Middle frontal gyrus (tissue), 1 donor: ENCODE measurements at regions not wholly inside any gene's neighbourhood (a gene's known extent, or its start where the extent isn't known, plus 50 kb on each side); places are given as distances from the start of the nearest gene placed in this dataset.

Source experiments
- DNase-seq: peaks from one replicate; pipeline ENCODE4 v3.0.0-alpha.2; 2015; ENCODE audit warnings: low spot score; ENCODE audit errors: extremely low spot score

DNA sequence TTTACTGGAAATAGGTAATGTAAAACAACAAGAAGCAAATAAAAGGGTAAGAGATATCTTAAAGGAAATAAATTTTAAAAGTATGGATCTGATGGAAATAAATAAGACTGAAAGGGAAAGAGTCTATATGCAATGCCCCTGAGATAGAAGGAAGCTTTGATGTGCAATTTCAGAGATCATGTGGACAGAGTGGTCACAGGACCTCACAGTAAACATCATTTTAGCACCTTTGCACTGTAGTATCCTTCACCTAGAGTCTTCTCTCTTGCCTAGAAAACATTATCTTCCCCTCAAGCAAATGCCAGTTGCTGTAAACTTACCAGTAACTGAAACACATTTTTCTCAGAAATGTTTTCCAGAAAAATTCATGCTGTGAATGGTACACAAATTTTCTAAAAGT, 1621.3 kb upstream of the TMEFF2 start:
- DNase-seq, result no peak

DNA sequence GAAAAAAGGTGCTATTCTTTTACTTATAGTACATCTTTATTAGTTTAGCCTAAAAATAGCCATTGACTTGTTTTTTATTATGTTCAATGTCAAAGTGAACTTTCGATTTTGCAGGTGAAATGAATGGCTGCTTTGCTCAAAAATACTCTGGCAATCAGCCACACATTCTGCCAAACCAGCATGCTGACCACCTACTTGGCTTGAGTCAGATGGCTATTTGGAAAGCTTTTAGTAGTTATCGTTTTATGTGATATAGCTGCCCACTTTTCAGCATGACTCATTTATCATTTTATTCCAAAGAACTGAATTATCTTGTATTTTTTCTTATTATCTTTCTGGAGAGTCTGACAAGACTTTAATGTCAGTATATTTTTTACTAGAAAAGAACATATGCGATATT, 1615.8 kb upstream of the TMEFF2 start:
- no peak for DNase-seq

DNA sequence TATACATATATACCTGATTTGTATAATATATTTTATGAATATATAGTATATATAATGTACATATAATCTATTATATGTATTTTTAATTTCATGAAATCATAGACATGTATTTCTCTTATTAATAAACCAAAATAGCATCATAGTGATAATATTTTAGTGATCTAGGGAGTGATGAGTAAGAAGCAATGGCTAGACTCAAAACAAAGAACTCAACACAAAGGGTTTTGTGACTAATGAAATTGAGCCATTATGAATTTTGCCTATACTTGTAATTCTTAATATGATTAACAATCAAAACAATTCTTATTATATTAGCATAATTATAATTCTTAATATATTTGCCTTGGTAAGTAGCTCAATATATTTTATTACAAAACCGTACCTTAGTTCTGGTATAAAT, 1614.1 kb upstream of the TMEFF2 start:
- no peak for DNase-seq

DNA sequence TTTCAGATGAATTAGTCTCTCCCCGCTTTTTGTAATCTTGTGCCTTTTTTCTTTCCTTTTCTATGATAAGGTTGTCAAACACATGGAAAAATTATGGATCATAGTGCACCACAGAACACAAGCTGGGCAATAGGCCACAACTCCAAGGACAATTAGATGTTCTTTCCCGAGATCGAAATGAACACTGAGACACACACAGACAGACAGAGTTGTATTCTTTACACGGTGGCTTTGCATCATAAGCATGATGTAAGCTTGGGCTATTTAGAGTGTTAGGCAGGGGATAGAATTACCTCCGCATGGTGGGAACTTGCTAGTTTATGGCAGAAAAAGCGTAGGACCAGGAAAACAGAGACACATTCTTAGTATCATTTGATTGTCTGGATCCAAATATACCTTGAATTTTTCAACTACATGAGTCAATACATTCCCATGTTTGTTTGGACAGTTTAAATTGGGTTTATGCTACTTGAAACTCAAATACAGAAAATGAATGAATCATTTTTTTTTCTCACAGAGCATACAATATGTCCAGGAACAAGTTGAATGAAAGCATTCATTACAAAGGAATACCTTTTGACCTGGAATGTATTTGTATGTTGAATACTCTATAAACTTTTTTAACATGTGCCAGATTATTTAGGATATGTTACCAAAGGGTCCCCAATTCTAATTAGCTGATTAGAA, 1611.5 kb upstream of the TMEFF2 start:
- DNase-seq, result no peak

DNA sequence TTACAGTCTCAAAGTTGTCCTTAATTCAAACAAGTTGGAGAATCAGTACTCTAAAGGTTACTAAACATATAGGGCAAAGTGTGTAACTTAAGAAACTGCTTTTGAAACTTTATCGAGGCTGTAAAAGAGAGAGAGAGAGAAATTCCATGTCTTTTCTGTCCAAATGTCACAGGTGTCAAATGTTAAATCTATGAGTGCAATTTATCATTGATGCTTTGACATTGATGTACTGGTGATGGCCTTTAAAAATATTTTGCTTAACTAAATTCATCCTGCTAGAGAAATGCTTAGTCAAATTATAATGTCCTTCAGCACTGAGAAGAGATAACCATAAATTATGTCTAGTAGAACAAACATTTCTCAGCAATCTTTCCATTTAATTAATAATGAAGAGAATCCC, 1602.1 kb upstream of the TMEFF2 start:
- no peak for DNase-seq

DNA sequence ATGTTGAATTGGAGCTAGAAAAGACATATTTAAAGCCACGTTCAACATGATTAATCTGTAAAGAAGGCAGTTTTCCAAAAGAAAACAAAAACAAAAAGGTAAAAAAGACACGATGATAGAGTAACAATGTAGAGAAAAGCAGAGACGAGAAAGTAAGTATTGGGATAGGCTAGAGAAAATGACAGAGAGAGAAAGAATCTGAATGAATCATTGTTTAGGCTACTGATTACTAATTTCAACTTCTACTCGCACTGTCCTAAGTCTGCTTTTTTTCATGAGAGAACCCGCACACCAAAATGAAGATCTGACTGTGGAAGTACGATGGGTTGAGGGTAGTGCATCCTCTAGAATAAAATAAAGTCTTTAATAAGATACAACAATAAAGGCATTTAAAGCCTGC, 1599.2 kb upstream of the TMEFF2 start:
- DNase-seq, result no peak

DNA sequence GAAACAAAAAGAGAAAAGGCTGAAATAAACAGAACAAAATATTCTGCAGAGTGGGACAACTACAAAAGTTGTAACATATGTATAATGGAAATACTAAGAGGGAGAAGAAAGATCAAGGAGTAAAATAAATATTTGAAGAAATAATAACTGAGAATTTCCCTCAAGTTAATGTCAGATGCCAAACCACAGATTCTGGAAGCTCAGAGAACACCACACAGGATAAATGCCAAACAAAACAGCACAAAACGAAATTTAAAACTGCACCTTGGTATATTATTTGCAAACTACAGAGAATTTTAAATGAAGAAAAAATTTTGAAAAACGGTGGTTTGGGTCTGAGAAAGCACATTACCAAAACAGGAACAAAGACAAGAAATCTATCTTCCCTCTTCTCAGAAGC, 1588.9 kb upstream of the TMEFF2 start:
- no peak for DNase-seq

DNA sequence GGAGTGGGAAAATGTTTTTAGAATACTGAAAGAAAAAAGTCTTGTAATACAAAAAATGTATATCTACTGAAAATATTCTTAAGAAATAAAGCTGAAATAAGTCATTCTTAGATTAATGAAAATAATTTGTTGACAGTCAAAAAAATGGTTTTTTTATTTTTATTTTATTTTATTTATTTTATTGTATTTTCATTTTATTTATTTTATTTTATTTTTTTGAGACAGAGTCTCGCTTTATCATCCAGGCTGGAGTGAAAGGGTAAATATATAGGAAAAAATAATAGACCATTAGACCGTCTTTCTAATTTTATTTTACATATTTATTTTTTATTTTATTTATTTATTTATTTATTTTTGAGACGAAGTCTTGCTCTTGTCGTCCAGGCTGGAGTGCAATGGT, 1583.6 kb upstream of the TMEFF2 start:
- DNase-seq, result no peak

DNA sequence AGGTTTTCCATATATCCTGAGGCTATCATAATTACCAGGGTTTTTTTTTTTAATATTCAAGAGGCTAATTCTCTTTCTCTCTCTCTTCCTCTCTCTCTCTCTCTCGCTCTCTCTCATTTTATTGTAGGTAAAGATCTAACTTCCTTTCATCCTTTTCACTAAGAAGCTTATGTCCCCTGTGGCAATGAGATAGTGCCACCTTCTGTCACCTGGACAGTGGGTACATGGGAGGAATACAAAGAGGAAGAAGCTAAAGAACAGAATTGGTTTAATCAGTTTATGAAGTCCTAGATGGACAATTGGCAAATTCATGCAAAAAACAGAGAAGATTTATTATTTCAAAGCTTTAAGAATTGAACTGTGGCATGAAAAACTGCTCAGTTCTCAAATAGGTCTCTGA, 1582.3 kb upstream of the TMEFF2 start:
- DNase-seq, result no peak

DNA sequence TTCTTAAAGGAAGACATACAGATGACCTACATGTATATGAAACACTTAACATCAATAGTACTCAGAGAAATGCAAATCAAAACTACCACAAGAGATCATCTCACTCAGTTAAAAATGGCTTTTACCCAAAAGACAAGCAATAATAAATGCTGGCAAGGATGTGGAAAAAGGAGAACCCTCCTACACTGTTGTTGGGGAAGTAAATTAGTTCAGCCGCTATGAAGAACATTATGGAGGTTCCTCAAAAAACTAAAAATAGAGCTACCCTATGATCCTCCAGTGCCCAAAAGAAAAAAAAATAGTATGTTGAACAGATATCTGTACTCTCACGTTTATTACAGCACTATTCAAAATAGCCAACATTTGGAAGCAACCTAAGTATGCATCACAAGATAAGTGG, 1579.4 kb upstream of the TMEFF2 start:
- no peak for DNase-seq

DNA sequence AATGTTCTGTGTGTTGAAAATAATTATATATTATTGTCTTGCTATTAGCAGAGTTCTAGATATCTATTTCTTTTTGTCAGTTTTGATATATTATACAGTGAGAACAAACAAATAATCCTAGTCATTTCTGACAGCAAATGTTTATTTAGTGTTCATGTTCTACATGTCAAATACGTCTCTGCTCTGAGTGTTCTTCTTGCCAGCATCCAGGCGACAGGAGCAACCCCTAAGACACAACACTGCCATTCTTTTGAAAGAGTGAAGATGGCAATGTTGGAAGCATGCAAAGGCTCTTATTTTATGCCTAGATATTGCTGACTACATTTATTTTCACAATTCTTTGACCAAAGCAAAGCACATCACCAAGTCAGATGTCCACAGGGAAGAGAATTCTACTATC, 1556.6 kb upstream of the TMEFF2 start:
- no peak for DNase-seq

DNA sequence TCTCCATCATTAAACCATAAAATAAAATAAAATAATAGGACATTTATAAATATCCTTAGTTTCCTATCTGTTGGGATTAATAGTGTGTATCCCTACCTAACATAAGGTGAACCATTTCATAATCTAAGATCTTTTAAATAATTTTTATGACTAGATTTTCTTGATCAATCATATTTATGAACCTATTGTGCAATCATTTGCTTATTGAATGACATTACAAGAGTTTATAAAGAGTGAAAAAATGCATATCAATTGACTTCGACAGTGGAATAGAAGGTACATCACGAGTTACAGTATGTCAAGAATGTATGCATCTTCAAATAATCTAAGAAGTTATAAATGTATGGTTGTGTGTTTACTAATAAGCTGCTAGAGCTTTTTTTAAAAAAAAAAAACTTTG, 1554.8 kb upstream of the TMEFF2 start:
- no peak for DNase-seq

DNA sequence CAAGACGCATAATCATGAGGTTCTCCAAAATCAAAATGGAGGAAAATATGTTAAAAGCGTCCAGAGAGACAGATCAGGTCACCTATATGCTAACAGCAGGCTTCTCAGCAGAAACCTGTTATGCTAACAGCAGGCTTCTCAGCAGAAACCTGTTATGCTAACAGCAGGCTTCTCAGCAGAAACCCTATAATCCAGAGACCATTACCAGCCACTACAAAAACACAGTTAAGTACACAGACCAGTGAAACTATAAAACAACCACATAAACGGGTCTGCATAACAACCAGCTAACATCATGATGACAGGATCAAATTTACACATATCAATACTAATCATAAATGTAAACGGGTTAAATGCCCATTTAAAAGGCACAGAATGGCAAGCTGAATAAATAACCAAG, 1548.4 kb upstream of the TMEFF2 start:
- no peak for DNase-seq

DNA sequence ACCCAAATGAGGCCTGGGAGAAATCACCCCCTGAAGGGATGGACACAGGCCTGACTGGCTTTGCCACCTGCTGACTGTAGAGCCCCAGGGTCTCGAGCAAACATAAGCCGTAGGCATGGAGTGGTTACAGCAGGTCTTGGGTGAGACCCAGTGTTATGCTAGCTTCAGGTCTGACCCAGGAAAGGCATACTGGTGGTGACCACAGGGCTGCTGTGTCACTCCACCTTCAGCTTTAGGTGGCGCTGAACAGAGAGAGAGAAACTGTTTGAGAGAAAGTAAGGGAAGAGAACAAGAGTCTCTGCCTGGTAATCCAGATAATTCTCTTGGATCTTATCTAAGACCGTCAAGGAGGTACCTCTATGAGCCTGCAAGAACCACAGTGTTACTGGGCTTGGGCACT, 1544.2 kb upstream of the TMEFF2 start:
- no peak for DNase-seq

DNA sequence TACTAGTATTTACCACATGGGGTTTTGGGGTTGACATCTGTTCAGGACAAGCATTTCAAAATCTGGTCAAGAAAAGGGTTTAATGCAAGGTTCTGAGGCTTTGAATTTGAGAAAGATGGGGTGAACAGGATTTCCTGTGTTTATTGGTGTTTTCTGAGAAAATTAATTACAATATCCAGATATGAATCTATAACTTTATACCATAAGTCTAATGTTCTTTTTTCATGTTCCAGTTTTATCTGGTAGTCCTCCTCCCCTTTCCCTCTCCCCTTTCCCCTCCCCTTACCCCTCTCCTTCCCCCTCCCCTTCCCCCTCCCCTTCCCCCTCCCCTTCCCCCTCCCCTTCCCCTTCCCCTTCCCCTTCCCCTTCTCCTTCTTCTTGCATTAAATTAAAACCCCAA, 1518.2 kb upstream of the TMEFF2 start:
- DNase-seq, result no peak

DNA sequence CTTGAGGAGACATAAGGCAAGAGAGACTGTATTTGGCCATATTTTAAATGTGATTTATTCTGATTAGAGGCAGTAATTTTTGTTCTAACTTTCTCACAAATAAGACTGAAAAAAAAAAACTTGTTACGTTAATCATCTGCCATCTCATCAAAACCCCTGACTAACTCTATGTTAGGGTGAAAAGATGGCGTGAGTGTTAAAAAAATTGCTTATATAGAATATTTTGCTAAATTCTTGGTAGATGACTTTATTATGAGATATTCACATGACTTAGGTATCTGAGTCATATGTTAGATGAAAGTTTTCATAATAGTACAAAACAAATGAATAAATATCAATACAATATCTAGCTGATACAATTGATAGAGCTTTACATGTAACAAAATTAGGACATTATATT, 1508.7 kb upstream of the TMEFF2 start:
- no peak for DNase-seq

DNA sequence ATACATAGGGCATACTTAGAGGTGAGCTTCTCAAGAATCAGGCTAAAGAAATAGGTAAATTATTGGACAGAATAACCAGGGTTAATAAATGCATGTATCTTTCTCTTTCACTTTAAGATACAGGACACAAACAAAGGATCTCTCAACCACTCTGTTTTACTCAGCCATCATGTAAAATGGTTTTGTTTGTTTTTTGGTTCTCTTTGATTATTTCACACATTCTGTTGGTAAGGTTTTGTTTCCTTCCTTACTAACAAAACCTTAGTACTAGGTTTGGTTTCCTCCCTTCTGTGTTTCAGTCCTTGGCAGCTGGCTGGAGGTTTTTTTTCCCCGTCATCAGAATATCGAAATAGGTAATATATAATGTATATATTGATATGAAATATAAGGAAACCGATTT, 1506.8 kb upstream of the TMEFF2 start:
- no peak for DNase-seq

DNA sequence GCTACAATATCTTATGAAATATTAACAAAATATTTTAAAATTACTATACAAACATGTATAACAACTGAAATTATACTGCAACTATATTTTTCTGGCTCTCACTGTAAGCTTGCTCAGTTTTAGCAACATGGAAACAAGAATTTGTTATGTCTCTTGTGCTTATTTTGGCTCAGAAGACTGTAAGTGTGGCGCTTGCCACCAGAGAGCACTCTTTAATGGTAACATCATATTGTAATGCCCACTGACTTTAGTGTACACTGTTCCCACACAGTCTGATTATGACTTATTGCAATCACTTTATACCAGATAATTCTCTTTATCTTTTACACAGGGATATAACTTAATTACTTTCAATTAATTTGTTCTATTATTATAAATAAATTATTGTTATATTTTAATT, 1500.6 kb upstream of the TMEFF2 start:
- DNase-seq, result no peak

DNA sequence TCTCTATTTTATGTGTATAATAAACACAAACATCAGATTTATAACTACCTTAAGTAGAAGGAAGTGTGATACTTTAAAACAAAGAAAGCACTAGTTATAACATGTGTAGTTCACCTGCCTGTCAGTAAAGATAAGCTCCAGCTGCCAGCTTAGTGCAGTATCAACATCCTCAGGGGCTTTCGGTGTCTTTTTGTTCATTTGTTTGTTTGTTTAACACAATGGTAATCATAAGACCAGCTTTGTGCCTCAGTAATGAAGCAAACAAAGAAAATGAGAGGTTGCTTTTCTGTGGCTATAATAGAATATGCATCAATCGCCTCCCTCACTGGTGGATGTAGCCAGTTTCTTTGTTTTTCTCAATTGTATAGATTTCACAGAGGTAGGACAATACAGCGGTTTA, 1499.0 kb upstream of the TMEFF2 start:
- DNase-seq, result no peak

DNA sequence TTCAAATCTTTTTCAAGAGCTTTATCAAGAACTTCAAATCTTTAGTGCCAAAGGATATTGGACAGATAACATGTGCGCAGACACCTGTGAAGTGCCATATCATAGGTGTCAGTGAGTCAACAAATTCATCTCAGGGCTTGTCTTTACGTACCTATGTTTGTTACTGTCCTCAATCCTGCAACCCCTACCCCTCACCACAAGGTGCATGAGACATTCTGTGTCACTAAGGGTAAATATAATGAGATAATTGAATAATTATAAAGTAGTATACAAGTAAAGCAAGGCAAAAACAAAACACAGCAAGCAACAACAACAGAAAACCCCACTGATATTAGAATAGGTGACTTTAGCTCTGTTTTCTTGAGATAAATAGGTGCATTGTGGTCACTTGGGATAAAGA, 1495.8 kb upstream of the TMEFF2 start:
- DNase-seq, result no peak

DNA sequence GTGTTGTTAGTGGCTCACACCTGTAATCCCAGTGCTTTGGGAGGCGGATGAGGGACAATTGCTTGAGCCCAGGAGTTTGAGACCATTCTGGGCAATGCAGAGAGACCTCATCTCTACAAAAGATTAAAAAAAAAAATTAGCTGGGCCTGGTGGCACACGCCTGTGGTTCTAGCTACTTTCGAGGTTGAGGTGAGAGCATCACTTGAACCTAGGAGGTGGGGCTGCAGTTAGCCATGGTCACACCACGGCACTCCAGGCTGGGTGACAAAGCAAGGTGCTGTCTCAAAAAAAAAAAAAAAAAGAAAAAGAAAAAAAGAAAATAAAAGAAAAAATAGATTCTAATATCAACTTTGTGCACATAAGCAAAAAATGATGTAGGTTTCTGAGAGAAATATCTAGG, 1492.5 kb upstream of the TMEFF2 start:
- no peak for DNase-seq

DNA sequence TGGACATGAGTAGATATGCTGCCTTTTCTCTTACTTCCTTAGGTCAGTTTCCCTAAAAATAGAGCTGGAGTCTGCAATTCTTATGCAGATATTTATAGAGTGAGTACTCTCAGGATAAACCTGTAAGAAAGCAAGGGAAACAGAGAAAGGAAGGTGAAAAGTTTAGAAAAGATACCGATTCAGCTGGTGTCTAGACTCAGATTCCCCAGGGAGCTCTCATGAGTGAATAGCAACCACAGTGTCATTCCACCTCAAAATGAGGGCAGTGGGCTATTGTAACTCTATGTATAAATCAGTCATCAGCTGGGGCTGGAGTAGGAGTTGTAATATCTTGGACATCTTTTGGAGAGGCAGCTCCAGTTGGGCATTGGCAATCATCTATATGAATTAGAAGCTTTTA, 1485.1 kb upstream of the TMEFF2 start:
- no peak for DNase-seq

DNA sequence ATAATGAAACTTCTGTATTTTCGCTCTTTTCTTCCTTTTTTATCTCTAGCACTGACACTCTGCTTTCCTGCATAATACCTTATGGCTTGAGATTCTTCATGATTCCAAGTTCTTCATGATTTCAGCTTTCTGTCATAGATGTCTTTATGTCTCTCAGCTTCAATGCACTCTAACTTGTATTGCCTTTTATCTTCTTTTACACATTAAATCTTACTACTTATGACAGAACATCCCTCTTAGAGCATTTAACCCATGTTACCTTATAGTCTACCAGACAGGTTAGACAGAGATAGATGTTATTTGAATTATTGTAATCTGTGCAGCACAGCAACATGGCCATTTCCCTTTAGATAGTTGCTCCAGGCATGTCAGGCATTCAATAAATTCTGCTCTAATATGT, 1475.7 kb upstream of the TMEFF2 start:
- DNase-seq, result no peak
